ENCODE measurements at regions not wholly inside any gene's neighbourhood (a gene's known extent, or its start where the extent isn't known, plus 50 kb on each side); places are given as distances from the start of the nearest gene placed in this dataset.

GRCh38 chr2:5940596-5941535 is 248.7 kb downstream of the SOX11 start (continued):
- TF ChIP-seq IRF2 (CRISPR knock-in tag; IDR thresholded peaks at IDR 0.05; ENCODE audit: borderline replicate concordance, low read depth) (no peak), ZNF425 (CRISPR knock-in tag; conservative IDR thresholded peaks at IDR 0.05) (no peak), RORB (CRISPR knock-in tag; IDR thresholded peaks at IDR 0.05) (no peak)

GRCh38 chr2:5942204-5942603 is 250.0 kb downstream of the SOX11 start:
- Mint-ChIP-seq H3K27me3 (ENCODE audit: low read depth) (peaks cover 10% of the 10 kb centered on the region), H3K9me3 (peaks cover 69% of the 10 kb centered on the region), H3K4me3 (no peak overlapping the region), H3K27ac (no peak overlapping the region), H3K4me1 (no peaks in the 10 kb centered on the region), H3K36me3 (peaks cover 60% of the 10 kb centered on the region)
- ATAC-seq (no peak), DNase-seq (ENCODE audit: low spot score) (no peak)
- TF ChIP-seq ZNF232 (CRISPR knock-in tag; IDR thresholded peaks at IDR 0.05) (no peak), NFE2L1 (CRISPR knock-in tag; IDR thresholded peaks at IDR 0.05) (no peak), ZNF423 (CRISPR knock-in tag; IDR thresholded peaks at IDR 0.05) (no peak), OVOL2 (CRISPR knock-in tag; IDR thresholded peaks at IDR 0.05; ENCODE audit: borderline replicate concordance) (no peak), ZNF416 (CRISPR knock-in tag; IDR thresholded peaks at IDR 0.05) (no peak), IRF2 (CRISPR knock-in tag; IDR thresholded peaks at IDR 0.05; ENCODE audit: borderline replicate concordance, low read depth) (no peak)
- TF ChIP-seq, protein P1, sequence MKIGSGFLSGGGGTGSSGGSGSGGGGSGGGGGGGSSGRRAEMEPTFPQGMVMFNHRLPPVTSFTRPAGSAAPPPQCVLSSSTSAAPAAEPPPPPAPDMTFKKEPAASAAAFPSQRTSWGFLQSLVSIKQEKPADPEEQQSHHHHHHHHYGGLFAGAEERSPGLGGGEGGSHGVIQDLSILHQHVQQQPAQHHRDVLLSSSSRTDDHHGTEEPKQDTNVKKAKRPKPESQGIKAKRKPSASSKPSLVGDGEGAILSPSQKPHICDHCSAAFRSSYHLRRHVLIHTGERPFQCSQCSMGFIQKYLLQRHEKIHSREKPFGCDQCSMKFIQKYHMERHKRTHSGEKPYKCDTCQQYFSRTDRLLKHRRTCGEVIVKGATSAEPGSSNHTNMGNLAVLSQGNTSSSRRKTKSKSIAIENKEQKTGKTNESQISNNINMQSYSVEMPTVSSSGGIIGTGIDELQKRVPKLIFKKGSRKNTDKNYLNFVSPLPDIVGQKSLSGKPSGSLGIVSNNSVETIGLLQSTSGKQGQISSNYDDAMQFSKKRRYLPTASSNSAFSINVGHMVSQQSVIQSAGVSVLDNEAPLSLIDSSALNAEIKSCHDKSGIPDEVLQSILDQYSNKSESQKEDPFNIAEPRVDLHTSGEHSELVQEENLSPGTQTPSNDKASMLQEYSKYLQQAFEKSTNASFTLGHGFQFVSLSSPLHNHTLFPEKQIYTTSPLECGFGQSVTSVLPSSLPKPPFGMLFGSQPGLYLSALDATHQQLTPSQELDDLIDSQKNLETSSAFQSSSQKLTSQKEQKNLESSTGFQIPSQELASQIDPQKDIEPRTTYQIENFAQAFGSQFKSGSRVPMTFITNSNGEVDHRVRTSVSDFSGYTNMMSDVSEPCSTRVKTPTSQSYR (CRISPR knock-in tag; IDR thresholded peaks at IDR 0.05) = no peak
- TF ChIP-seq, protein P2, sequence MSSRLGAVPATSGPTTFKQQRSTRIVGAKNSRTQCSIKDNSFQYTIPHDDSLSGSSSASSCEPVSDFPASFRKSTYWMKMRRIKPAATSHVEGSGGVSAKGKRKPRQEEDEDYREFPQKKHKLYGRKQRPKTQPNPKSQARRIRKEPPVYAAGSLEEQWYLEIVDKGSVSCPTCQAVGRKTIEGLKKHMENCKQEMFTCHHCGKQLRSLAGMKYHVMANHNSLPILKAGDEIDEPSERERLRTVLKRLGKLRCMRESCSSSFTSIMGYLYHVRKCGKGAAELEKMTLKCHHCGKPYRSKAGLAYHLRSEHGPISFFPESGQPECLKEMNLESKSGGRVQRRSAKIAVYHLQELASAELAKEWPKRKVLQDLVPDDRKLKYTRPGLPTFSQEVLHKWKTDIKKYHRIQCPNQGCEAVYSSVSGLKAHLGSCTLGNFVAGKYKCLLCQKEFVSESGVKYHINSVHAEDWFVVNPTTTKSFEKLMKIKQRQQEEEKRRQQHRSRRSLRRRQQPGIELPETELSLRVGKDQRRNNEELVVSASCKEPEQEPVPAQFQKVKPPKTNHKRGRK (CRISPR knock-in tag; IDR thresholded peaks at IDR 0.05; ENCODE audit: borderline replicate concordance) = no peak
- TF ChIP-seq, protein P3, sequence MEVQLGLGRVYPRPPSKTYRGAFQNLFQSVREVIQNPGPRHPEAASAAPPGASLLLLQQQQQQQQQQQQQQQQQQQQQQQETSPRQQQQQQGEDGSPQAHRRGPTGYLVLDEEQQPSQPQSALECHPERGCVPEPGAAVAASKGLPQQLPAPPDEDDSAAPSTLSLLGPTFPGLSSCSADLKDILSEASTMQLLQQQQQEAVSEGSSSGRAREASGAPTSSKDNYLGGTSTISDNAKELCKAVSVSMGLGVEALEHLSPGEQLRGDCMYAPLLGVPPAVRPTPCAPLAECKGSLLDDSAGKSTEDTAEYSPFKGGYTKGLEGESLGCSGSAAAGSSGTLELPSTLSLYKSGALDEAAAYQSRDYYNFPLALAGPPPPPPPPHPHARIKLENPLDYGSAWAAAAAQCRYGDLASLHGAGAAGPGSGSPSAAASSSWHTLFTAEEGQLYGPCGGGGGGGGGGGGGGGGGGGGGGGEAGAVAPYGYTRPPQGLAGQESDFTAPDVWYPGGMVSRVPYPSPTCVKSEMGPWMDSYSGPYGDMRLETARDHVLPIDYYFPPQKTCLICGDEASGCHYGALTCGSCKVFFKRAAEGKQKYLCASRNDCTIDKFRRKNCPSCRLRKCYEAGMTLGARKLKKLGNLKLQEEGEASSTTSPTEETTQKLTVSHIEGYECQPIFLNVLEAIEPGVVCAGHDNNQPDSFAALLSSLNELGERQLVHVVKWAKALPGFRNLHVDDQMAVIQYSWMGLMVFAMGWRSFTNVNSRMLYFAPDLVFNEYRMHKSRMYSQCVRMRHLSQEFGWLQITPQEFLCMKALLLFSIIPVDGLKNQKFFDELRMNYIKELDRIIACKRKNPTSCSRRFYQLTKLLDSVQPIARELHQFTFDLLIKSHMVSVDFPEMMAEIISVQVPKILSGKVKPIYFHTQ (CRISPR knock-in tag; IDR thresholded peaks at IDR 0.05) = no peak
- CTCF ChIA-PET = no interaction called here
- POLR2A ChIA-PET = no interaction called here

DNA sequence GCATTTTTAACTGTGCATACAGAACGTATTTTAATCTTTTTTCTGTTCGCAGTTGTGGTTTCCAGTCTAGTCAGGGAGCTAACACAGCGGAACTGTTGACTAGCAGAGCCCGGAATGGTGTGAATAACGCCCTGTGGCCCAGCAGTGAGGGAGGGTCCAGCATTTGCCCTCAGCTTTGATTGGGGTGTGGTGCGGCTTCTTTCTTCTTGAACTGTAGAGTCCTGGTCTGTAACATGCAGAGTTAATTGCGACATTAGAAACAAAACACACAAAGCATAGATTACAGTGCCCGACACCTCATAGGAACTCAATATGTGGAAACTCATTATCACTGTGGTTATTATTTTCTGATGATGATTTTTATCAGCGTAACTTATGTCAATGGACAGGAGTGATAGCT is 253.6 kb downstream of the SOX11 start:
- Mint-ChIP-seq H3K4me1 (no peaks in the 10 kb centered on the region), H3K27ac (no peak overlapping the region), H3K36me3 (peaks cover 71% of the 10 kb centered on the region), H3K27me3 (ENCODE audit: low read depth) (peaks cover 11% of the 10 kb centered on the region), H3K9me3 (peaks cover 83% of the 10 kb centered on the region), H3K4me3 (no peak overlapping the region)
- ATAC-seq = no peak
- POLR2A ChIA-PET = no interaction called here
- DNase-seq (ENCODE audit: low spot score) = no peak
- CTCF ChIA-PET = no interaction called here
- TF ChIP-seq SMAD3 (CRISPR knock-in tag; IDR thresholded peaks at IDR 0.05; ENCODE audit: borderline replicate concordance) (no peak), ATF3 (CRISPR knock-in tag; conservative IDR thresholded peaks at IDR 0.05) (no peak), FOXJ3 (CRISPR knock-in tag; IDR thresholded peaks at IDR 0.05; ENCODE audit: borderline replicate concordance) (no peak), E2F4 (CRISPR knock-in tag; IDR thresholded peaks at IDR 0.05; ENCODE audit: borderline replicate concordance, low read depth) (no peak), NFYB (CRISPR knock-in tag; conservative IDR thresholded peaks at IDR 0.05; ENCODE audit: low read depth) (no peak)
- TF ChIP-seq, protein P4, sequence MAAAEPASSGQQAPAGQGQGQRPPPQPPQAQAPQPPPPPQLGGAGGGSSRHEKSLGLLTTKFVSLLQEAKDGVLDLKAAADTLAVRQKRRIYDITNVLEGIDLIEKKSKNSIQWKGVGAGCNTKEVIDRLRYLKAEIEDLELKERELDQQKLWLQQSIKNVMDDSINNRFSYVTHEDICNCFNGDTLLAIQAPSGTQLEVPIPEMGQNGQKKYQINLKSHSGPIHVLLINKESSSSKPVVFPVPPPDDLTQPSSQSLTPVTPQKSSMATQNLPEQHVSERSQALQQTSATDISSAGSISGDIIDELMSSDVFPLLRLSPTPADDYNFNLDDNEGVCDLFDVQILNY (CRISPR knock-in tag; IDR thresholded peaks at IDR 0.05) = no peak

Data from WTC11 (cell line).